Keratinocyte (primary cell): ENCODE measurements at regions not wholly inside any gene's neighbourhood (a gene's known extent, or its start where the extent isn't known, plus 50 kb on each side); places are given as distances from the start of the nearest gene placed in this dataset.

Experiments used
- DNase-seq: peaks from one replicate; pipeline ENCODE4 v3.0.0-alpha.2; 2011; ENCODE audit warnings: low read depth, missing footprints, low spot score
- FAIRE-seq: peaks from 2 replicates; lab custom pipeline; 2011; peaks lifted over from hg19 to GRCh38; lab: Jason Lieb, UNC
- H2AFZ ChIP-seq: 2 replicates; pipeline ENCODE4 v1.6.0; 2012; ENCODE audit warnings: low read length, control low read depth, inconsistent platforms; ENCODE audit not compliant: control insufficient read depth
- H3K27ac ChIP-seq: 2 replicates; pipeline ENCODE4 v1.5.1; 2011; ENCODE audit warnings: low read length; ENCODE audit not compliant: control insufficient read depth, insufficient read depth
- H3K27me3 ChIP-seq: 3 replicates; pipeline ENCODE4 v1.6.0; 2011; ENCODE audit warnings: low read length; ENCODE audit not compliant: control insufficient read depth, insufficient read depth; ENCODE audit errors: extremely low read depth
- H3K36me3 ChIP-seq, 2 experiments: 2 replicates in 1 of 2; 3 replicates in 1 of 2; pipeline ENCODE4 v1.5.1; 2011; ENCODE audit warnings: low read length in 2 of 2, mild to moderate bottlenecking in 1 of 2; ENCODE audit not compliant: control insufficient read depth in 2 of 2, insufficient read depth in 2 of 2; ENCODE audit errors: extremely low read depth in 1 of 2
- H3K4me1 ChIP-seq: 3 replicates; pipeline ENCODE4 v1.5.1; 2011; ENCODE audit warnings: low read length; ENCODE audit not compliant: control insufficient read depth, insufficient read depth; ENCODE audit errors: extremely low read depth
- H3K4me2 ChIP-seq: 3 replicates; pipeline ENCODE4 v1.6.0; 2011; ENCODE audit warnings: low read depth, low read length; ENCODE audit not compliant: control insufficient read depth, insufficient read depth; ENCODE audit errors: extremely low read depth
- H3K4me3 ChIP-seq, 3 experiments: fragments of 200-600 bp in 1 of 3; sonication (generic) in 1 of 3; 2 replicates in 2 of 3; 3 replicates in 1 of 3; pipeline ENCODE4 v1.5.1; 2011 to 2016; ENCODE audit warnings: low read length in 3 of 3, mild to moderate bottlenecking in 3 of 3, control low read depth in 2 of 3, inconsistent platforms in 1 of 3, low read depth in 1 of 3, mixed read lengths in 1 of 3, mixed run types in 1 of 3, moderate library complexity in 1 of 3; ENCODE audit not compliant: control insufficient read depth in 2 of 3, insufficient read depth in 2 of 3; ENCODE audit errors: extremely low read depth in 1 of 3
- H3K79me2 ChIP-seq: 2 replicates; pipeline ENCODE4 v1.6.0; 2012; ENCODE audit warnings: low read length; ENCODE audit not compliant: control insufficient read depth, insufficient read depth
- H3K9ac ChIP-seq: 3 replicates; pipeline ENCODE4 v1.6.0; 2011; ENCODE audit warnings: low read length; ENCODE audit not compliant: control insufficient read depth, insufficient read depth; ENCODE audit errors: extremely low read depth
- H3K9me1 ChIP-seq: 3 replicates; pipeline ENCODE4 v1.6.0; 2011; ENCODE audit warnings: low read length; ENCODE audit not compliant: control insufficient read depth, insufficient read depth; ENCODE audit errors: extremely low read depth
- H3K9me3 ChIP-seq: 2 replicates; pipeline ENCODE4 v1.5.1; 2012; ENCODE audit warnings: low read depth, low read length; ENCODE audit not compliant: control insufficient read depth
- H4K20me1 ChIP-seq: 3 replicates; pipeline ENCODE4 v1.6.0; 2011; ENCODE audit warnings: low read length; ENCODE audit not compliant: control insufficient read depth, insufficient read depth; ENCODE audit errors: extremely low read depth
- EZH2 ChIP-seq: IDR thresholded peaks from one replicate; pipeline ENCODE4 v1.6.1; 2012; ENCODE audit warnings: inconsistent platforms, mild to moderate bottlenecking, low read length, moderate library complexity
- dilution Hi-C: fragments of 300-500 bp; cut with MboI; formaldehyde crosslinking; loops from one replicate; pipeline ENCODE4 v1.7.0; 2020; ENCODE audit warnings: low sequenced_read_pairs; ENCODE audit not compliant: extremely low pct_ligation_motif_present
- TF ChIP-seq, protein P1 (sequence below), 3 experiments: IDR thresholded peaks in 1 of 3; conservative IDR thresholded peaks in 1 of 3; optimal IDR thresholded peaks in 1 of 3; 2 replicates in 2 of 3; 3 replicates in 1 of 3; pipeline versions ENCODE3 to v1.5.1; 2011; ENCODE audit warnings: low read length in 3 of 3, mild to moderate bottlenecking in 3 of 3, moderate library complexity in 2 of 3, control low read depth in 1 of 3, inconsistent platforms in 1 of 3; ENCODE audit not compliant: insufficient read depth in 2 of 3; ENCODE audit errors: extremely low read depth in 1 of 3

DNA sequence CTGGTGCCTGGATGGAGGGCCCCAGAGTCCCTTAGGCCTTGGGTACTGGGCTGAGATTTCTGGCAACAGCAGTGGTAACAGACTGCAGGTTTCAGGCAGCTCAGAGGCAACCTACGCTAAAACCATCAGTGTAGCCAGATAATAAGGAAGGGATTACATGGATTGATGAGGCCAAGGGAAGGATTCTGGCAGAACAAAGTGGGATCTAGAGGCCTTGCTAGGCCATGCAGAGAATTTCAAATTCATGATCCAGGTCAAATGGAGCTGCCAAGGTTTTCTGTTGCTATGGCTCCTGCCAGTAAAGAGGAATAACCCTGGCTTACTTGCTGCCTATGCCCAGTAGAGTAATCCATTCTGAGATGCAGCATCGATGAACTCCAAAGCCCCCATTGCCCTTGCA, 445.7 kb downstream of the ADRA2A start:
- DNase-seq, result no peak
- no peaks in the 10 kb centered on the region for H3K79me2 ChIP-seq

DNA sequence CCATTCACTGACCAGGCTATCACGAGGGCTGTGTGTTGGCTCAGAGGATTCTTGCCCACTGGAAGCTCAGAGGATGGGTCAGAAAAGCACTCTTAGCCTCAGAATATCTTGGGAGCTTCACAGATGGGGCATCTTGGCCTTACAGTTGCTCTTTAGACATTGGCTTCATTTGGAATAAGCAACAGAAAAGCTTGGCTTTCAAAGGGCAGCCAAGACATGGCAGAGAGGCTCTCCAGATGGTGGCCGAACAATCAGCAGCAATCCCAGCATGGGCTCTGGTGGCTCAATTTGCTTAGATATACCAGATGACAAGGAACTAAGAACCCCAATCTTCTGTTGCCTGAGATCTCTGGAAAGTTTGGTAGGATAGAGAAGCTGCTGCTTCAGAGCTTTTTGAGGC, 446.2 kb downstream of the ADRA2A start:
- no peaks in the 10 kb centered on the region for H3K4me1 ChIP-seq
- no peaks in the 10 kb centered on the region for H3K9me3 ChIP-seq
- DNase-seq (no peak), FAIRE-seq (no peak)
- no peak overlapping the region for H3K27ac ChIP-seq
- H3K27me3 ChIP-seq, result no peaks in the 10 kb centered on the region
- H3K9ac ChIP-seq, result no peak overlapping the region
- no peaks in the 10 kb centered on the region for H3K79me2 ChIP-seq
- H4K20me1 ChIP-seq, result no peaks in the 10 kb centered on the region
- no peak overlapping the region for H3K4me3 ChIP-seq
- H3K4me2 ChIP-seq, result no peak overlapping the region
- H2AFZ ChIP-seq, result no peak overlapping the region
- H3K9me1 ChIP-seq, result no peaks in the 10 kb centered on the region
- TF ChIP-seq EZH2, result no peak
- TF ChIP-seq, protein P1, sequence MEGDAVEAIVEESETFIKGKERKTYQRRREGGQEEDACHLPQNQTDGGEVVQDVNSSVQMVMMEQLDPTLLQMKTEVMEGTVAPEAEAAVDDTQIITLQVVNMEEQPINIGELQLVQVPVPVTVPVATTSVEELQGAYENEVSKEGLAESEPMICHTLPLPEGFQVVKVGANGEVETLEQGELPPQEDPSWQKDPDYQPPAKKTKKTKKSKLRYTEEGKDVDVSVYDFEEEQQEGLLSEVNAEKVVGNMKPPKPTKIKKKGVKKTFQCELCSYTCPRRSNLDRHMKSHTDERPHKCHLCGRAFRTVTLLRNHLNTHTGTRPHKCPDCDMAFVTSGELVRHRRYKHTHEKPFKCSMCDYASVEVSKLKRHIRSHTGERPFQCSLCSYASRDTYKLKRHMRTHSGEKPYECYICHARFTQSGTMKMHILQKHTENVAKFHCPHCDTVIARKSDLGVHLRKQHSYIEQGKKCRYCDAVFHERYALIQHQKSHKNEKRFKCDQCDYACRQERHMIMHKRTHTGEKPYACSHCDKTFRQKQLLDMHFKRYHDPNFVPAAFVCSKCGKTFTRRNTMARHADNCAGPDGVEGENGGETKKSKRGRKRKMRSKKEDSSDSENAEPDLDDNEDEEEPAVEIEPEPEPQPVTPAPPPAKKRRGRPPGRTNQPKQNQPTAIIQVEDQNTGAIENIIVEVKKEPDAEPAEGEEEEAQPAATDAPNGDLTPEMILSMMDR (optimal IDR thresholded peaks at IDR 0.05 in 1 of 3, IDR thresholded peaks at IDR 0.05 in 1 of 3, conservative IDR thresholded peaks at IDR 0.05 in 1 of 3; ENCODE audit: extremely low read depth in 1 of 3, insufficient read depth in 2 of 3, low read length in 3 of 3), result no peak
- dilution Hi-C loops, result no loop called here
- H3K36me3 ChIP-seq, result no peaks in the 10 kb centered on the region

More for the DNA sequence above, 445.7 kb downstream of the ADRA2A start:
- H3K27me3 ChIP-seq, result no peaks in the 10 kb centered on the region
- no peak for FAIRE-seq
- no peaks in the 10 kb centered on the region for H3K36me3 ChIP-seq
- no peaks in the 10 kb centered on the region for H4K20me1 ChIP-seq
- no peaks in the 10 kb centered on the region for H3K9me1 ChIP-seq
- no peaks in the 10 kb centered on the region for H3K4me1 ChIP-seq
- no peaks in the 10 kb centered on the region for H3K9me3 ChIP-seq
- H2AFZ ChIP-seq, result no peak overlapping the region
- TF ChIP-seq, protein P1 (optimal IDR thresholded peaks at IDR 0.05 in 1 of 3, IDR thresholded peaks at IDR 0.05 in 1 of 3, conservative IDR thresholded peaks at IDR 0.05 in 1 of 3; ENCODE audit: extremely low read depth in 1 of 3, insufficient read depth in 2 of 3, low read length in 3 of 3), result no peak
- no peak for TF ChIP-seq EZH2
- H3K9ac ChIP-seq, result no peak overlapping the region
- dilution Hi-C loops, result no loop called here
- no peak overlapping the region for H3K4me2 ChIP-seq
- H3K4me3 ChIP-seq, result no peak overlapping the region
- H3K27ac ChIP-seq, result no peak overlapping the region
